ENCODE measurements at regions not wholly inside any gene's neighbourhood (a gene's known extent, or its start where the extent isn't known, plus 50 kb on each side); places are given as distances from the start of the nearest gene placed in this dataset.

- intact Hi-C loops (cut with micrococcal nuclease): no loop called here
- no peak for TF ChIP-seq CTCF (IDR thresholded peaks at IDR 0.05)
- Mint-ChIP-seq H3K27ac (no peak overlapping the region), H3K27me3 (no peaks in the 10 kb centered on the region), H3K36me3 (ENCODE audit: low read depth) (no peaks in the 10 kb centered on the region), H3K4me3 (no peak overlapping the region), H3K4me1 (ENCODE audit: low read depth) (no peaks in the 10 kb centered on the region), H3K9me3 (no peaks in the 10 kb centered on the region)
- CTCF ChIA-PET: no interaction called here
- DNase-seq: no peak
- ATAC-seq: no peak
- POLR2A ChIA-PET: no interaction called here
These were observed 407.9 kb upstream of the LYPLAL1 start for GRCh38 chr1:218765753-218766152.

- Mint-ChIP-seq H3K4me1 (ENCODE audit: low read depth) (no peaks in the 10 kb centered on the region), H3K4me3 (no peak overlapping the region), H3K9me3 (no peaks in the 10 kb centered on the region), H3K27me3 (no peaks in the 10 kb centered on the region), H3K27ac (no peak overlapping the region), H3K36me3 (ENCODE audit: low read depth) (no peaks in the 10 kb centered on the region)
- ChIA-PET POLR2A (no interaction called here), CTCF (no interaction called here)
- TF ChIP-seq CTCF (IDR thresholded peaks at IDR 0.05): no peak
- no peak for DNase-seq
- no peak for ATAC-seq
- intact Hi-C loops (cut with micrococcal nuclease): no loop called here
These were observed 401.7 kb upstream of the LYPLAL1 start for GRCh38 chr1:218771931-218772330.

GRCh38 chr1:218772575-218772974 is 401.1 kb upstream of the LYPLAL1 start:
- ChIA-PET CTCF (no interaction called here), POLR2A (no interaction called here)
- DNase-seq: no peak
- no peak for ATAC-seq
- H3K36me3 Mint-ChIP-seq (ENCODE audit: low read depth): no peaks in the 10 kb centered on the region
- no peaks in the 10 kb centered on the region for H3K9me3 Mint-ChIP-seq
- intact Hi-C loops (cut with micrococcal nuclease): no loop called here
- no peaks in the 10 kb centered on the region for H3K4me1 Mint-ChIP-seq (ENCODE audit: low read depth)
- H3K4me3 Mint-ChIP-seq: no peak overlapping the region
- H3K27ac Mint-ChIP-seq: no peak overlapping the region
- H3K27me3 Mint-ChIP-seq: no peaks in the 10 kb centered on the region
- no peak for TF ChIP-seq CTCF (IDR thresholded peaks at IDR 0.05)

GRCh38 chr1:218775501-218776021 is 398.1 kb upstream of the LYPLAL1 start:
- H3K27me3 Mint-ChIP-seq: no peaks in the 10 kb centered on the region
- no peaks in the 10 kb centered on the region for H3K36me3 Mint-ChIP-seq (ENCODE audit: low read depth)
- no peaks in the 10 kb centered on the region for H3K9me3 Mint-ChIP-seq
- CTCF ChIA-PET: no interaction called here
- H3K27ac Mint-ChIP-seq: no peak overlapping the region
- no peaks in the 10 kb centered on the region for H3K4me1 Mint-ChIP-seq (ENCODE audit: low read depth)
- H3K4me3 Mint-ChIP-seq: no peak overlapping the region
- no peak for TF ChIP-seq CTCF (IDR thresholded peaks at IDR 0.05)
- POLR2A ChIA-PET: no interaction called here
- DNase-seq (no peak), ATAC-seq (no peak)
- intact Hi-C loops (cut with micrococcal nuclease): no loop called here

GRCh38 chr1:218778257-218779126 is 395.2 kb upstream of the LYPLAL1 start:
- CTCF ChIA-PET: no interaction called here
- POLR2A ChIA-PET: no interaction called here
- Mint-ChIP-seq H3K27me3 (no peaks in the 10 kb centered on the region), H3K27ac (no peak overlapping the region), H3K4me3 (no peak overlapping the region), H3K4me1 (ENCODE audit: low read depth) (no peaks in the 10 kb centered on the region), H3K36me3 (ENCODE audit: low read depth) (no peaks in the 10 kb centered on the region), H3K9me3 (no peaks in the 10 kb centered on the region)
- no peak for TF ChIP-seq CTCF (IDR thresholded peaks at IDR 0.05)
- intact Hi-C loops (cut with micrococcal nuclease): no loop called here
- ATAC-seq: no peak
- DNase-seq: no peak

All from activated CD8-positive, alpha-beta T cell treated with anti-CD3 and anti-CD28 coated beads for 36 hours (primary cell).